DOHH2 (cell line): ENCODE measurements at regions not wholly inside any gene's neighbourhood (a gene's known extent, or its start where the extent isn't known, plus 50 kb on each side); places are given as distances from the start of the nearest gene placed in this dataset.

Experiments
- EZH2phosphoT487 ChIP-seq: fragments of 200-600 bp; sonication (generic); IDR thresholded peaks from 2 replicates; pipeline ENCODE4 v1.6.1; 2017; ENCODE audit warnings: borderline replicate concordance, mild to moderate bottlenecking, antibody characterized with exemption, low read length, moderate library complexity, mixed read lengths
- TF ChIP-seq, protein P1 (sequence below): fragments of 200-600 bp; sonication (generic); IDR thresholded peaks from one replicate; pipeline ENCODE4 v1.5.1; 2014; ENCODE audit warnings: antibody characterized with exemption, mild to moderate bottlenecking, low read depth, low read length; ENCODE audit not compliant: poor library complexity, severe bottlenecking

DNA sequence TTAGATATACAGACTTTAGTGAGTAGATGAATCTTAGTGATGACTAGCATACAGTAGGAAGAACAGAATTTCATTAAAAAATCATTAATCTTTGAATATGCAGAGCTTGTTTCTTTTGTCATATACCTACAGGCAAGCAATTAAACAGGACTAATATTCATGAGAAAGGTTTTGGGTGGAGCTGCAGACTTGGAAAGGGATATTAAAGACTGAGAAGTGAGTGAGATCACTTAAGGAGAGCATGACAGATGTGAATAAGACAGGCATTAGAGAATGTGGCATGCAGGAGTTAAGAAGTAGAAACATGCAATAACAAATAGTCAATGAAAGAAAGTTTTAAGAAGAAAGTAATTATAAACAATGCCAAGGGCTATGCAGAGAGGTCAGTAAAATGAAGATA is 187.7 kb downstream of the TMTC3 start:
- TF ChIP-seq, protein P1, sequence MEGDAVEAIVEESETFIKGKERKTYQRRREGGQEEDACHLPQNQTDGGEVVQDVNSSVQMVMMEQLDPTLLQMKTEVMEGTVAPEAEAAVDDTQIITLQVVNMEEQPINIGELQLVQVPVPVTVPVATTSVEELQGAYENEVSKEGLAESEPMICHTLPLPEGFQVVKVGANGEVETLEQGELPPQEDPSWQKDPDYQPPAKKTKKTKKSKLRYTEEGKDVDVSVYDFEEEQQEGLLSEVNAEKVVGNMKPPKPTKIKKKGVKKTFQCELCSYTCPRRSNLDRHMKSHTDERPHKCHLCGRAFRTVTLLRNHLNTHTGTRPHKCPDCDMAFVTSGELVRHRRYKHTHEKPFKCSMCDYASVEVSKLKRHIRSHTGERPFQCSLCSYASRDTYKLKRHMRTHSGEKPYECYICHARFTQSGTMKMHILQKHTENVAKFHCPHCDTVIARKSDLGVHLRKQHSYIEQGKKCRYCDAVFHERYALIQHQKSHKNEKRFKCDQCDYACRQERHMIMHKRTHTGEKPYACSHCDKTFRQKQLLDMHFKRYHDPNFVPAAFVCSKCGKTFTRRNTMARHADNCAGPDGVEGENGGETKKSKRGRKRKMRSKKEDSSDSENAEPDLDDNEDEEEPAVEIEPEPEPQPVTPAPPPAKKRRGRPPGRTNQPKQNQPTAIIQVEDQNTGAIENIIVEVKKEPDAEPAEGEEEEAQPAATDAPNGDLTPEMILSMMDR: no peak
- no peak for TF ChIP-seq EZH2phosphoT487
